HG03025 (cell line): ENCODE measurements at regions not wholly inside any gene's neighbourhood (a gene's known extent, or its start where the extent isn't known, plus 50 kb on each side); places are given as distances from the start of the nearest gene placed in this dataset.
"Not testable (repeated sequence)": the region's sequence is repeated elsewhere in the genome, so short reads cannot be mapped to it uniquely, and the experiment has no call there.

Experiments
- ATAC-seq: cut with Tn5 transposase; IDR thresholded peaks from one replicate; pipeline ENCODE4 v1.9.1; 2021; ENCODE audit warnings: mild to moderate bottlenecking, moderate library complexity; ENCODE audit not compliant: unreplicated experiment, low FRiP score

- ATAC-seq, result not testable (repeated sequence)
Measured at GRCh38 chr7:6986892-6987291, 160.8 kb upstream of the CCZ1B start.

- not testable (repeated sequence) for ATAC-seq
Measured at GRCh38 chr7:6988608-6989007, 162.5 kb upstream of the CCZ1B start.

- ATAC-seq, result not testable (repeated sequence)
Measured at GRCh38 chr7:6989968-6990367, 163.9 kb upstream of the CCZ1B start.

- not testable (repeated sequence) for ATAC-seq
Measured at GRCh38 chr7:6990426-6991152, 164.5 kb upstream of the CCZ1B start.

- not testable (repeated sequence) for ATAC-seq
Measured at GRCh38 chr7:6991169-6991611, 165.1 kb upstream of the CCZ1B start.

- not testable (repeated sequence) for ATAC-seq
Measured at GRCh38 chr7:6991686-6992085, 165.6 kb upstream of the CCZ1B start.

- not testable (repeated sequence) for ATAC-seq
Measured at GRCh38 chr7:6992133-6992532, 166.1 kb upstream of the CCZ1B start.

- not testable (repeated sequence) for ATAC-seq
Measured at GRCh38 chr7:6995026-6995425, 169.0 kb upstream of the CCZ1B start.

GRCh38 chr7:6995493-6996289 is 169.6 kb upstream of the CCZ1B start:
- ATAC-seq, result not testable (repeated sequence)

- not testable (repeated sequence) for ATAC-seq
Measured at GRCh38 chr7:6999067-6999666, 173.1 kb upstream of the CCZ1B start.

GRCh38 chr7:7002418-7003062 is 176.5 kb upstream of the CCZ1B start:
- ATAC-seq, result no peak

- ATAC-seq, result no peak
Measured at GRCh38 chr7:7005303-7005702, 177.0 kb upstream of the C1GALT1 start.

GRCh38 chr7:7005949-7006348 is 176.4 kb upstream of the C1GALT1 start:
- not testable (repeated sequence) for ATAC-seq

- ATAC-seq, result not testable (repeated sequence)
Measured at GRCh38 chr7:7011241-7011640, 171.1 kb upstream of the C1GALT1 start.

GRCh38 chr7:7011751-7012150 is 170.6 kb upstream of the C1GALT1 start:
- not testable (repeated sequence) for ATAC-seq

GRCh38 chr7:7014827-7015595 is 167.3 kb upstream of the C1GALT1 start:
- no peak for ATAC-seq

GRCh38 chr7:7017707-7018280 is 164.6 kb upstream of the C1GALT1 start:
- ATAC-seq, result no peak

GRCh38 chr7:7018290-7018689 is 164.1 kb upstream of the C1GALT1 start:
- ATAC-seq, result no peak

- no peak for ATAC-seq
Measured at GRCh38 chr7:7032221-7032620, 150.1 kb upstream of the C1GALT1 start.

GRCh38 chr7:7035851-7036250 is 146.5 kb upstream of the C1GALT1 start:
- ATAC-seq, result no peak
